DOHH2 (cell line): ENCODE measurements at regions not wholly inside any gene's neighbourhood (a gene's known extent, or its start where the extent isn't known, plus 50 kb on each side); places are given as distances from the start of the nearest gene placed in this dataset.

Experiments used
- H3F3A ChIP-seq: fragments of 200-600 bp; sonication (generic), shearing (Covaris generic); 2 replicates; pipeline ENCODE4 v1.6.0; 2016; ENCODE audit warnings: antibody characterized with exemption, mild to moderate bottlenecking; ENCODE audit not compliant: control insufficient read depth, insufficient read depth
- H3K27ac ChIP-seq: fragments of 200-600 bp; sonication (generic); 2 replicates; pipeline ENCODE4 v1.5.1; 2014; ENCODE audit warnings: low read depth, mild to moderate bottlenecking, low read length, moderate library complexity
- H3K27me3 ChIP-seq: fragments of 200-600 bp; sonication (generic); 2 replicates; pipeline ENCODE4 v1.6.1; 2014; ENCODE audit warnings: mild to moderate bottlenecking, low read length, mixed read lengths; ENCODE audit not compliant: control insufficient read depth
- H3K36me3 ChIP-seq: fragments of 200-600 bp; sonication (generic); 2 replicates; pipeline ENCODE4 v1.6.1; 2014; ENCODE audit warnings: mild to moderate bottlenecking, low read length, moderate library complexity, mixed read lengths; ENCODE audit not compliant: control insufficient read depth
- H3K4me1 ChIP-seq: fragments of 200-600 bp; sonication (generic); 2 replicates; pipeline ENCODE4 v1.6.1; 2014; ENCODE audit warnings: mild to moderate bottlenecking, low read length, mixed read lengths; ENCODE audit not compliant: control insufficient read depth
- H3K4me2 ChIP-seq: fragments of 200-600 bp; sonication (generic); 2 replicates; pipeline ENCODE4 v1.6.0; 2014; ENCODE audit warnings: mild to moderate bottlenecking, low read length, moderate library complexity
- H3K4me3 ChIP-seq: fragments of 200-600 bp; sonication (generic); 2 replicates; pipeline ENCODE4 v1.5.1; 2014; ENCODE audit warnings: mild to moderate bottlenecking, low read length, mixed read lengths
- H3K79me2 ChIP-seq: fragments of 200-600 bp; sonication (generic); 2 replicates; pipeline ENCODE4 v1.6.1; 2014; ENCODE audit warnings: mild to moderate bottlenecking, low read length, mixed read lengths; ENCODE audit not compliant: control insufficient read depth
- H3K9me2 ChIP-seq: fragments of 200-600 bp; sonication (generic); replicated peaks from 2 replicates; pipeline ENCODE4 v1.6.1; 2014; ENCODE audit warnings: mild to moderate bottlenecking, low read length, mixed read lengths; ENCODE audit not compliant: control insufficient read depth
- H3K9me3 ChIP-seq: fragments of 200-600 bp; sonication (generic); 2 replicates; pipeline ENCODE4 v1.6.1; 2014; ENCODE audit warnings: antibody characterized with exemption, low read length, mixed read lengths; ENCODE audit not compliant: control insufficient read depth, insufficient read depth
- H4K20me1 ChIP-seq: fragments of 200-600 bp; sonication (generic); 2 replicates; pipeline ENCODE4 v1.6.0; 2014; ENCODE audit warnings: low read depth, mild to moderate bottlenecking, antibody characterized with exemption, low read length, moderate library complexity; ENCODE audit not compliant: control insufficient read depth, insufficient read depth
- EZH2phosphoT487 ChIP-seq: fragments of 200-600 bp; sonication (generic); IDR thresholded peaks from 2 replicates; pipeline ENCODE4 v1.6.1; 2017; ENCODE audit warnings: borderline replicate concordance, mild to moderate bottlenecking, antibody characterized with exemption, low read length, moderate library complexity, mixed read lengths
- TF ChIP-seq, protein P1 (sequence below): fragments of 200-600 bp; sonication (generic); IDR thresholded peaks from one replicate; pipeline ENCODE4 v1.5.1; 2014; ENCODE audit warnings: antibody characterized with exemption, mild to moderate bottlenecking, low read depth, low read length; ENCODE audit not compliant: poor library complexity, severe bottlenecking

DNA sequence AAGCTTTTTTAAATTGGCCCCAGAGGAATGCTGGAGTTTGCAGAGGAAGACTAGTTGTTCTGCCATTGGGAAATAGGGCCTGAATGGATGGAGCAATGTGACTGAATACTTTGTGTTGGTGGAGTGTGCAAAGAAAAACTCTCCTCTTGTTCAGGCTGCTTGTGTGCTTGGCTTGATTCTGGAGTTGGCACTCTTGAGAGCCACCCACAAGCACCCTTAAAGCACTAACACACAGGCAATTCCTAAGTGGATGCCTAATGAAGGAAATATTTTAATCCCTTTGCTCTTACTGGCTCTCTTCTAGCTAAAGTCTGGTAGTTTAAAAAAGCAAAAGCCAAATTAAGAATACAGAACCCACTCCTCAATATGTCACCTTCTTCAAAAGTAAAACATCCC, 304.4 kb upstream of the C2CD4B start:
- H3K27ac ChIP-seq: no peak overlapping the region
- no peaks in the 10 kb centered on the region for H3K79me2 ChIP-seq
- no peak for TF ChIP-seq EZH2phosphoT487
- TF ChIP-seq, protein P1, sequence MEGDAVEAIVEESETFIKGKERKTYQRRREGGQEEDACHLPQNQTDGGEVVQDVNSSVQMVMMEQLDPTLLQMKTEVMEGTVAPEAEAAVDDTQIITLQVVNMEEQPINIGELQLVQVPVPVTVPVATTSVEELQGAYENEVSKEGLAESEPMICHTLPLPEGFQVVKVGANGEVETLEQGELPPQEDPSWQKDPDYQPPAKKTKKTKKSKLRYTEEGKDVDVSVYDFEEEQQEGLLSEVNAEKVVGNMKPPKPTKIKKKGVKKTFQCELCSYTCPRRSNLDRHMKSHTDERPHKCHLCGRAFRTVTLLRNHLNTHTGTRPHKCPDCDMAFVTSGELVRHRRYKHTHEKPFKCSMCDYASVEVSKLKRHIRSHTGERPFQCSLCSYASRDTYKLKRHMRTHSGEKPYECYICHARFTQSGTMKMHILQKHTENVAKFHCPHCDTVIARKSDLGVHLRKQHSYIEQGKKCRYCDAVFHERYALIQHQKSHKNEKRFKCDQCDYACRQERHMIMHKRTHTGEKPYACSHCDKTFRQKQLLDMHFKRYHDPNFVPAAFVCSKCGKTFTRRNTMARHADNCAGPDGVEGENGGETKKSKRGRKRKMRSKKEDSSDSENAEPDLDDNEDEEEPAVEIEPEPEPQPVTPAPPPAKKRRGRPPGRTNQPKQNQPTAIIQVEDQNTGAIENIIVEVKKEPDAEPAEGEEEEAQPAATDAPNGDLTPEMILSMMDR: no peak
- H3K9me2 ChIP-seq: no peaks in the 10 kb centered on the region
- H3F3A ChIP-seq: no peaks in the 10 kb centered on the region
- no peaks in the 10 kb centered on the region for H3K27me3 ChIP-seq
- H3K36me3 ChIP-seq: no peaks in the 10 kb centered on the region
- no peaks in the 10 kb centered on the region for H3K9me3 ChIP-seq
- H3K4me1 ChIP-seq: no peaks in the 10 kb centered on the region
- H3K4me3 ChIP-seq: no peak overlapping the region
- H3K4me2 ChIP-seq: no peak overlapping the region
- H4K20me1 ChIP-seq: no peaks in the 10 kb centered on the region

DNA sequence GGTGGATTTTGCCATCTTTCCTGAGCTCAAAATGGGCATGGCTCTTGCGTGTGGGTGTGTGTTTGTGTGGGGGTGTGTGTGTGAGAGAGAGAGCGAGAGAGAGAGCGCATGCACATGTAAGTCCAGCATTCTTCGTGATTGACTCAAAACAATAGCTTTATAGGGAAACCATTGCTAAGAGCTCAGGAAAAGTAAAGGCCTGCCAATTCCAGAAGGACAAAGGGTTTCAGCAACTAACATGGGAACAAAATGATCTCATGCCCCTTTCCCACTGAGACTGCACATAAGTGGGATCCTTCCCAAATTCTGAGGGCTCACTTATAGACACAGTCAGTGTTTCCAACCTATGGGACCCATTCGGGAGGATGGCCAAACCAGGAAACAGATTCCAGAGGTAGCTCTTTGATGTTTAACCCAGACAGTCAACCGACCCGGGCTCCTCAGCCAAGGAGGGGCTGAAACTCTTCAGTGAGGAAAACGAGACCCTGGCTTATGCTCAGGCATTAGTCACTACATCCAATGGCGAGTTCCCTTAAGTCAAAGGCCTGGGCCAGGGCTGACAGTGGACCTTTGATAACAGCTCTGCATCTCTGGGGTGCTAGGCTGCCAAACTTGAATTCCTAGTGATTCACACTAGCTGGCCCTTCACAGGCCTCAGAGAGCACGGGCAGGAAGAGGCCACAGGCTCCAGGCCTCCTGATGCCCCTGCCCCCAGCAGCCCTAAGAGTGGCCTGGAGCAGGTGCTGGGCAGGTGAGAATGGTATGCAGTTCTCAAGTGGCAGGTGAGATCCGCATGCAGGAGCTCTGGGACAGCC, 305.0 kb upstream of the C2CD4B start:
- no peak for TF ChIP-seq EZH2phosphoT487
- TF ChIP-seq, protein P1: no peak
- Histone ChIP-seq H3F3A (no peaks in the 10 kb centered on the region), H4K20me1 (no peaks in the 10 kb centered on the region), H3K27me3 (no peaks in the 10 kb centered on the region), H3K9me2 (no peaks in the 10 kb centered on the region), H3K27ac (no peak overlapping the region), H3K36me3 (no peaks in the 10 kb centered on the region), H3K79me2 (no peaks in the 10 kb centered on the region), H3K4me3 (no peak overlapping the region), H3K4me1 (no peaks in the 10 kb centered on the region), H3K4me2 (no peak overlapping the region), H3K9me3 (no peaks in the 10 kb centered on the region)

DNA sequence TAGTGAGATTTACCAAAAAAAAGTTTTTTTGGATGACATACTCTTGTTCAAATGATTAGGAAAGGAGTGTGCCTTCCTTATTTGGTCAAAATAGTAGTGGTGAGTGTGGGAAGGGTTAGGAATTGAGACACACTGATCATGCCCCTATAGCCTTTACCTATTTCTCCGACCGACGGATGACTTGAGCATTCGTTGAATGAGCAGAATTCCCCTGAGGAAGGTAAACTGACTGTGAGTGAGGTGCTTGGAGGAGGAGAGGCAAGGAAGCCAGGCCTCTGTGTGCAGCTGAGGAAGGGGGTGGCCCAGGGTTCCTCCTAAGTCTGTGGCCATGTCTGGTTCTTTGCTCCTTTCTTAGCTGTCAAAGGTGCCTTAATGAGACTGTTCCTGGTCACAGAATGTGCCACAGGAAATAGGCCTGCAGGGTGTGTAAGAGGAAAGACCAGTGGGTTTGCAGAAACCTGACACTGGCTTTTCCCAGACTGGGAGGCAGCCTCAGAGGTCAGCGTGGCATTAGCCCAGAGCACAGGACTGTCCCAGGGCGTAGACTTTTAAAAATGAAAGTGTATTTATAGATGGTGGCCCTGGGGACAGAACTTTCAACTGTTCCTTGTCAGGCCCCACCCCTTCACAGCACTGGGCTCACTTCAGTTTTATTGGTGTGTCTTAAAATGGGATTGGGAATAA, 307.7 kb upstream of the C2CD4B start:
- Histone ChIP-seq H3K27ac (no peak overlapping the region), H3K4me1 (no peaks in the 10 kb centered on the region), H3K9me3 (no peaks in the 10 kb centered on the region), H3K4me3 (no peak overlapping the region), H3K27me3 (no peaks in the 10 kb centered on the region), H3K4me2 (no peak overlapping the region), H3F3A (no peaks in the 10 kb centered on the region), H3K79me2 (no peaks in the 10 kb centered on the region), H3K36me3 (no peaks in the 10 kb centered on the region), H4K20me1 (no peaks in the 10 kb centered on the region), H3K9me2 (no peaks in the 10 kb centered on the region)
- TF ChIP-seq EZH2phosphoT487: no peak
- TF ChIP-seq, protein P1: no peak
